ENCODE measurements at regions not wholly inside any gene's neighbourhood (a gene's known extent, or its start where the extent isn't known, plus 50 kb on each side); places are given as distances from the start of the nearest gene placed in this dataset.

DNA sequence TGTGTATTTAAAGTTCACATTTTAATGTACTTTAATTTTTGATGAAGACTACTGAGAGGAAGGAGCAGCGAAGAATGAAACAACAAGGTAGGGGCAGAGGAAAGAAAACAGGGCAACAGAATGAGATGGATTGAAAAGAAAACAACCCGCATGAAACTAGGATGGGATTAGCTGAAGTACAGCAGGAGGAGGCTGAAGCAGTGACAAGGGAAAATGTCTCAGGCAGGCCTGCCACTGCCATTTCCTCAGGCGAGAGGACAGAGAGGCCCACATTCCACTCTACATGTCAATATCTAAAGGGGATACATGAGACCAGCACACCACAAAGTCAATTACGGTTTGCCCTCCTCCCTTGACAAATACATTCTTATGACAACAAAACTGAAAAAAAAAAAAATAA, 1703.2 kb downstream of the EFNB2 start:
- no peaks in the 10 kb centered on the region for H3K4me1 ChIP-seq
- intact Hi-C loops (cut with DNase I), result no loop called here
- no peaks in the 10 kb centered on the region for H3K36me3 ChIP-seq
- no peak overlapping the region for H3K4me3 ChIP-seq
- TF ChIP-seq, protein P1, sequence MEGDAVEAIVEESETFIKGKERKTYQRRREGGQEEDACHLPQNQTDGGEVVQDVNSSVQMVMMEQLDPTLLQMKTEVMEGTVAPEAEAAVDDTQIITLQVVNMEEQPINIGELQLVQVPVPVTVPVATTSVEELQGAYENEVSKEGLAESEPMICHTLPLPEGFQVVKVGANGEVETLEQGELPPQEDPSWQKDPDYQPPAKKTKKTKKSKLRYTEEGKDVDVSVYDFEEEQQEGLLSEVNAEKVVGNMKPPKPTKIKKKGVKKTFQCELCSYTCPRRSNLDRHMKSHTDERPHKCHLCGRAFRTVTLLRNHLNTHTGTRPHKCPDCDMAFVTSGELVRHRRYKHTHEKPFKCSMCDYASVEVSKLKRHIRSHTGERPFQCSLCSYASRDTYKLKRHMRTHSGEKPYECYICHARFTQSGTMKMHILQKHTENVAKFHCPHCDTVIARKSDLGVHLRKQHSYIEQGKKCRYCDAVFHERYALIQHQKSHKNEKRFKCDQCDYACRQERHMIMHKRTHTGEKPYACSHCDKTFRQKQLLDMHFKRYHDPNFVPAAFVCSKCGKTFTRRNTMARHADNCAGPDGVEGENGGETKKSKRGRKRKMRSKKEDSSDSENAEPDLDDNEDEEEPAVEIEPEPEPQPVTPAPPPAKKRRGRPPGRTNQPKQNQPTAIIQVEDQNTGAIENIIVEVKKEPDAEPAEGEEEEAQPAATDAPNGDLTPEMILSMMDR (IDR thresholded peaks at IDR 0.05), result no peak
- no peaks in the 10 kb centered on the region for H3K9me3 ChIP-seq
- no peak overlapping the region for H3K27ac ChIP-seq
- no peaks in the 10 kb centered on the region for H3K27me3 ChIP-seq
- no peak for DNase-seq (ENCODE audit: low spot score in 2 of 2)

DNA sequence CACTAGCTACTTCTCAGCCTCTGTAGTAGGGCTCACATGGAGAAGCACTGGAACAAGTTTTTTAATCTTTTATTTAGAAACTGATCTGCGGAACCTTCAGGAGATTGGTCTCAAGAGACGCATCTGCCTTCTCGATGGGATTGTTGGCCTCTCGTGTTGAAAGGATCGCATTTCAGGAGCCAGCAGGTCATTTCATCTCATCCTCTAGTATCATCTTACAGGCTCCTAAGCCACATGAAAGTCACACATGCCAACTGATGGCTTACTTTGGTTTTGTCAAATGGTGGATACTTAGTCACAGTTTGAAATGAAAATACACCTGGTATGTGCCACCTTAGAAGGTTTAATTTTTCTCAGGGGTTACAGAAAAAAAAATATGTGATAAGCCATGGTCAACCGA, 1703.6 kb downstream of the EFNB2 start:
- Histone ChIP-seq H3K27ac (no peak overlapping the region), H3K4me1 (no peaks in the 10 kb centered on the region), H3K36me3 (no peaks in the 10 kb centered on the region), H3K4me3 (no peak overlapping the region), H3K27me3 (no peaks in the 10 kb centered on the region), H3K9me3 (no peaks in the 10 kb centered on the region)
- TF ChIP-seq, protein P1 (IDR thresholded peaks at IDR 0.05), result no peak
- no peak for DNase-seq (ENCODE audit: low spot score in 2 of 2)
- intact Hi-C loops (cut with DNase I), result no loop called here

DNA sequence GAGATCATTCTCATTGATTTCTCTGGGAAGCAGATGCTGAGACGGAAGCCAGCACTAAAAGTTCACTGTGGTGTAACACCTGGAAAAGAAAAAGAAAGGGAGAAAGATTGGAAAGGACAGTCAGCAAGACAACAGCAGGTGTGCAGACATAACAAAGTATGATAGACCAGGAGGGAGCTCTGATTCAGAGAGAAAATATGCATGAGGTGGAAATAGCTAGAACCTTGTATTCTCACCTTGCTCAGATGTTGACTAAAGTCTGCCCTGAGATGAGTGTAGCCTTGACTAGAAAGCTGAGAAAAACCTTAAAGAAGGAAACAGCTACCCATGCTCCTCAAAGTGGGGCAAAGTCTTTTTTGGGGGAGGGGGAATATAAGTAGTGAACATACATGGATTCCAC, 1711.8 kb downstream of the EFNB2 start:
- intact Hi-C loops (cut with DNase I), result no loop called here

DNA sequence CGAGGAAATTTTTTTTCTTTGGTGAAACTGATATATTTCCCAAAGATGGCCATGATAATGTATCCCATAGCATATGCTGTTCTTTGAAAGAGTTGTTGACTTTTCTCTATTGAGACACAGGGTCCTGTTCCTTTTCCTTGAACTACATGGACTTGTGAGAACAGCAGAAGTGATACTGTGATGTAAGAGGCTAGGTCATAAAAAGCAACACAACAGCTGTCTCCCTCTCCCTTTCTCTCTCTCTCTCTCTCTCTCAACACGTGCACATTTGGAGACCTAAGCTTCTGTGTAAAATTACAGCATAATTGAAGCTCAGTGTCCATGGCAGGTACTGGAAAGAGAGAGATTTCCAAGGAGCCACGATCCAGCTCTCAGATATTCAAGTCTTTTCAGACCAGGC, 1712.4 kb downstream of the EFNB2 start:
- H3K4me3 ChIP-seq, result no peak overlapping the region
- H3K4me1 ChIP-seq, result no peaks in the 10 kb centered on the region
- no peak for DNase-seq (ENCODE audit: low spot score in 2 of 2)
- intact Hi-C loops (cut with DNase I), result no loop called here
- no peaks in the 10 kb centered on the region for H3K36me3 ChIP-seq
- no peaks in the 10 kb centered on the region for H3K9me3 ChIP-seq
- no peak overlapping the region for H3K27ac ChIP-seq
- TF ChIP-seq, protein P1 (IDR thresholded peaks at IDR 0.05), result no peak
- no peaks in the 10 kb centered on the region for H3K27me3 ChIP-seq

More for the DNA sequence above, 1711.8 kb downstream of the EFNB2 start:
- TF ChIP-seq, protein P1 (IDR thresholded peaks at IDR 0.05), result no peak
- no peaks in the 10 kb centered on the region for H3K36me3 ChIP-seq
- no peak overlapping the region for H3K27ac ChIP-seq
- H3K4me1 ChIP-seq, result no peaks in the 10 kb centered on the region
- no peak overlapping the region for H3K4me3 ChIP-seq
- no peak for DNase-seq (ENCODE audit: low spot score in 2 of 2)
- no peaks in the 10 kb centered on the region for H3K9me3 ChIP-seq
- no peaks in the 10 kb centered on the region for H3K27me3 ChIP-seq

DNA sequence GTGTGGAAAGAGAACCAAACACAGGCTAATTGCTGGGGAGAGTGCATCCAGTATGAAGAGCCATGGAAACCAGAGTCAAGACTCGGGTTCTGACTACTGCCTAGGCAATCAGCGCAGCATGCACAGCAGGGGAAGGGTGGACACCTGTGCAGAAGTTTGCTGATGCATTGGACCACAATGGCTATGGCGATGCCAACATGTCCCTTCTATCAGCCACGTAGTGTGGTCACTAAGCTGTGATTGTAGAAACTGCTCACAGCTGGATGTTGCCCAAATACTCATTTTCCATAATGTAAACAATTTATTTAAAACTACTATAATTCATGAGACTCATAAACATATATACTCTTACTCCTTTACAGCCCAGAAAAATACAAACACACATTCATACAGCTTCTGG, 1718.2 kb downstream of the EFNB2 start:
- TF ChIP-seq, protein P1 (IDR thresholded peaks at IDR 0.05), result no peak
- intact Hi-C loops (cut with DNase I), result no loop called here

DNA sequence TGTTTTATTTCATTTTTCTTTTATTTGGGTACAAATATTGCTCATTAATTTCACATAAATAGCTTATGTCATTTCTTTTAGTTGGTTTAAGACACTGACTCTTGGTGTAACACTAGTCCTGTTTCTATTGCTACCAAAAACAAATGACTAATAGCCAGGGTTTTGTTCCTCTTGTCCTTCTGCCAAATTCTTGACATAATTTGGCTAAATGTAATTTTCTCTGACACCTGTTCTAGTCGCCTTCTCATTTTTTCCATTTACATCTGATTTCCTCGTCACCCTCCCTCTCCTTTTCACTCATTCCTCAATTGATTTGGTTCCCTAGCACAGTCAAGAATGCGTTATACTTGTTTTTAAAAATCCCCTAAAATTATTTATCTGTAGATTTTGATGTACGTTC, 1718.7 kb downstream of the EFNB2 start:
- Histone ChIP-seq H3K36me3 (no peaks in the 10 kb centered on the region), H3K27ac (no peak overlapping the region), H3K4me3 (no peak overlapping the region), H3K27me3 (no peaks in the 10 kb centered on the region), H3K4me1 (no peaks in the 10 kb centered on the region), H3K9me3 (no peaks in the 10 kb centered on the region)
- TF ChIP-seq, protein P1 (IDR thresholded peaks at IDR 0.05), result no peak
- intact Hi-C loops (cut with DNase I), result no loop called here
- no peak for DNase-seq (ENCODE audit: low spot score in 2 of 2)

More for the DNA sequence above, 1718.2 kb downstream of the EFNB2 start:
- Histone ChIP-seq H3K4me1 (no peaks in the 10 kb centered on the region), H3K27ac (no peak overlapping the region), H3K9me3 (no peaks in the 10 kb centered on the region), H3K27me3 (no peaks in the 10 kb centered on the region), H3K4me3 (no peak overlapping the region), H3K36me3 (no peaks in the 10 kb centered on the region)
- DNase-seq (ENCODE audit: low spot score in 2 of 2), result no peak

Measured in ascending aorta (tissue), 2 donors.